Endothelial cell of hepatic sinusoid (primary cell): ENCODE measurements at regions not wholly inside any gene's neighbourhood (a gene's known extent, or its start where the extent isn't known, plus 50 kb on each side); places are given as distances from the start of the nearest gene placed in this dataset.

Experiments used
- in situ Hi-C: cut with HindIII; loops from 2 replicates; pipeline ENCODE4 v1.10.0; 2017; ENCODE audit warnings: low sequenced_read_pairs

- in situ Hi-C loops: no loop called here
These were observed 1485.4 kb upstream of the CELF4 start for GRCh38 chr18:39051013-39051412.

GRCh38 chr18:39039813-39040212 lies 1474.2 kb upstream of the CELF4 start:
- in situ Hi-C loops: no loop called here

- in situ Hi-C loops: no loop called here
These were observed 1472.3 kb upstream of the CELF4 start for GRCh38 chr18:39037925-39038324.

GRCh38 chr18:39033312-39033711 lies 1467.7 kb upstream of the CELF4 start:
- in situ Hi-C loops: no loop called here

GRCh38 chr18:39031647-39032046 lies 1466.0 kb upstream of the CELF4 start:
- in situ Hi-C loops: no loop called here

GRCh38 chr18:39030124-39030655 lies 1464.6 kb upstream of the CELF4 start:
- in situ Hi-C loops: no loop called here

- in situ Hi-C loops: no loop called here
These were observed 1459.9 kb upstream of the CELF4 start for GRCh38 chr18:39025531-39025930.

- in situ Hi-C loops: no loop called here
These were observed 1454.4 kb upstream of the CELF4 start for GRCh38 chr18:39019989-39020388.

GRCh38 chr18:39007031-39007902 lies 1441.7 kb upstream of the CELF4 start:
- in situ Hi-C loops: no loop called here

- in situ Hi-C loops: no loop called here
These were observed 1430.5 kb upstream of the CELF4 start for GRCh38 chr18:38996056-38996455.

- in situ Hi-C loops: no loop called here
These were observed 1427.7 kb upstream of the CELF4 start for GRCh38 chr18:38993342-38993741.

- in situ Hi-C loops: no loop called here
These were observed 1419.4 kb upstream of the CELF4 start for GRCh38 chr18:38984968-38985367.

GRCh38 chr18:38982072-38982471 lies 1416.5 kb upstream of the CELF4 start:
- in situ Hi-C loops: no loop called here

GRCh38 chr18:38981389-38981788 lies 1415.8 kb upstream of the CELF4 start:
- in situ Hi-C loops: no loop called here

- in situ Hi-C loops: no loop called here
These were observed 1414.8 kb upstream of the CELF4 start for GRCh38 chr18:38980420-38980819.

GRCh38 chr18:38972571-38972970 lies 1407.0 kb upstream of the CELF4 start:
- in situ Hi-C loops: no loop called here

GRCh38 chr18:38971881-38972280 lies 1406.3 kb upstream of the CELF4 start:
- in situ Hi-C loops: no loop called here

- in situ Hi-C loops: no loop called here
These were observed 1401.2 kb upstream of the CELF4 start for GRCh38 chr18:38966841-38967240.

- in situ Hi-C loops: no loop called here
These were observed 1398.5 kb upstream of the CELF4 start for GRCh38 chr18:38963943-38964660.

GRCh38 chr18:38961880-38962279 lies 1396.3 kb upstream of the CELF4 start:
- in situ Hi-C loops: no loop called here

GRCh38 chr18:38957736-38958135 lies 1392.1 kb upstream of the CELF4 start:
- in situ Hi-C loops: no loop called here

GRCh38 chr18:38956068-38956467 lies 1390.5 kb upstream of the CELF4 start:
- in situ Hi-C loops: no loop called here
